ENCODE measurements at regions not wholly inside any gene's neighbourhood (a gene's known extent, or its start where the extent isn't known, plus 50 kb on each side); places are given as distances from the start of the nearest gene placed in this dataset.

- Histone ChIP-seq H3K9me3 (ENCODE audit: control insufficient read depth, low read depth, low read length) (no peaks in the 10 kb centered on the region), H3K4me3 (ENCODE audit: low read length) (no peak overlapping the region), H3K27me3 (ENCODE audit: control insufficient read depth, insufficient read depth, low read length) (no peaks in the 10 kb centered on the region), H3K4me1 (ENCODE audit: control insufficient read depth, insufficient read depth, low read length) (no peaks in the 10 kb centered on the region), H3K27ac (ENCODE audit: low read length) (no peak overlapping the region), H3K36me3 (ENCODE audit: control insufficient read depth, insufficient read depth, low read length) (no peaks in the 10 kb centered on the region)
- WGBS (ENCODE audit: insufficient coverage, low lambda C conversion rate): no CpG with 5 or more reads among the region's 1 CpG
- DNase-seq: no peak
These were observed 75.6 kb downstream of the SOD2 start for GRCh38 chr6:159617444-159617843.

- H3K4me1 ChIP-seq (ENCODE audit: control insufficient read depth, insufficient read depth, low read length): no peaks in the 10 kb centered on the region
- no CpG with 5 or more reads among the region's 2 CpGs for WGBS (ENCODE audit: insufficient coverage, low lambda C conversion rate)
- no peaks in the 10 kb centered on the region for H3K27me3 ChIP-seq (ENCODE audit: control insufficient read depth, insufficient read depth, low read length)
- H3K27ac ChIP-seq (ENCODE audit: low read length): no peak overlapping the region
- no peaks in the 10 kb centered on the region for H3K36me3 ChIP-seq (ENCODE audit: control insufficient read depth, insufficient read depth, low read length)
- no peaks in the 10 kb centered on the region for H3K9me3 ChIP-seq (ENCODE audit: control insufficient read depth, low read depth, low read length)
- no peak for DNase-seq
- H3K4me3 ChIP-seq (ENCODE audit: low read length): no peak overlapping the region
These were observed 76.6 kb downstream of the SOD2 start for GRCh38 chr6:159616456-159616855.

- no peak overlapping the region for H3K4me3 ChIP-seq (ENCODE audit: low read length)
- no CpG with 5 or more reads among the region's 3 CpGs for WGBS (ENCODE audit: insufficient coverage, low lambda C conversion rate)
- no peaks in the 10 kb centered on the region for H3K9me3 ChIP-seq (ENCODE audit: control insufficient read depth, low read depth, low read length)
- DNase-seq: no peak
- no peak overlapping the region for H3K27ac ChIP-seq (ENCODE audit: low read length)
- H3K4me1 ChIP-seq (ENCODE audit: control insufficient read depth, insufficient read depth, low read length): no peaks in the 10 kb centered on the region
- no peaks in the 10 kb centered on the region for H3K36me3 ChIP-seq (ENCODE audit: control insufficient read depth, insufficient read depth, low read length)
- no peaks in the 10 kb centered on the region for H3K27me3 ChIP-seq (ENCODE audit: control insufficient read depth, insufficient read depth, low read length)
These were observed 77.1 kb downstream of the SOD2 start for GRCh38 chr6:159615918-159616317.

- H3K9me3 ChIP-seq (ENCODE audit: control insufficient read depth, low read depth, low read length): no peaks in the 10 kb centered on the region
- no peak for DNase-seq
- 100% methylated on average over 2 of the region's 6 CpGs for WGBS (ENCODE audit: insufficient coverage, low lambda C conversion rate)
- no peak overlapping the region for H3K27ac ChIP-seq (ENCODE audit: low read length)
- no peak overlapping the region for H3K4me3 ChIP-seq (ENCODE audit: low read length)
- H3K27me3 ChIP-seq (ENCODE audit: control insufficient read depth, insufficient read depth, low read length): no peaks in the 10 kb centered on the region
- no peaks in the 10 kb centered on the region for H3K36me3 ChIP-seq (ENCODE audit: control insufficient read depth, insufficient read depth, low read length)
- no peaks in the 10 kb centered on the region for H3K4me1 ChIP-seq (ENCODE audit: control insufficient read depth, insufficient read depth, low read length)
These were observed 82.2 kb downstream of the SOD2 start for GRCh38 chr6:159610881-159611280.

GRCh38 chr6:159609652-159610178, 83.3 kb downstream of the SOD2 start:
- Histone ChIP-seq H3K4me3 (ENCODE audit: low read length) (no peak overlapping the region), H3K36me3 (ENCODE audit: control insufficient read depth, insufficient read depth, low read length) (no peaks in the 10 kb centered on the region), H3K27ac (ENCODE audit: low read length) (no peak overlapping the region), H3K27me3 (ENCODE audit: control insufficient read depth, insufficient read depth, low read length) (no peaks in the 10 kb centered on the region), H3K9me3 (ENCODE audit: control insufficient read depth, low read depth, low read length) (no peaks in the 10 kb centered on the region), H3K4me1 (ENCODE audit: control insufficient read depth, insufficient read depth, low read length) (no peaks in the 10 kb centered on the region)
- WGBS (ENCODE audit: insufficient coverage, low lambda C conversion rate): 89% methylated on average over 1 of the region's 2 CpGs
- no peak for DNase-seq

GRCh38 chr6:159608961-159609651, 83.9 kb downstream of the SOD2 start:
- Histone ChIP-seq H3K36me3 (ENCODE audit: control insufficient read depth, insufficient read depth, low read length) (no peaks in the 10 kb centered on the region), H3K27me3 (ENCODE audit: control insufficient read depth, insufficient read depth, low read length) (no peaks in the 10 kb centered on the region), H3K27ac (ENCODE audit: low read length) (no peak overlapping the region), H3K9me3 (ENCODE audit: control insufficient read depth, low read depth, low read length) (no peaks in the 10 kb centered on the region), H3K4me3 (ENCODE audit: low read length) (no peak overlapping the region), H3K4me1 (ENCODE audit: control insufficient read depth, insufficient read depth, low read length) (no peaks in the 10 kb centered on the region)
- 10% methylated on average over 2 of the region's 6 CpGs for WGBS (ENCODE audit: insufficient coverage, low lambda C conversion rate)
- DNase-seq: peak in 1 of 2 donors; percentile 5

- Histone ChIP-seq H3K36me3 (ENCODE audit: control insufficient read depth, insufficient read depth, low read length) (no peaks in the 10 kb centered on the region), H3K4me3 (ENCODE audit: low read length) (no peak overlapping the region), H3K4me1 (ENCODE audit: control insufficient read depth, insufficient read depth, low read length) (no peaks in the 10 kb centered on the region), H3K27me3 (ENCODE audit: control insufficient read depth, insufficient read depth, low read length) (peaks cover 2% of the 10 kb centered on the region), H3K9me3 (ENCODE audit: control insufficient read depth, low read depth, low read length) (peaks cover 4% of the 10 kb centered on the region), H3K27ac (ENCODE audit: low read length) (no peak overlapping the region)
- WGBS (ENCODE audit: insufficient coverage, low lambda C conversion rate): 70% methylated on average over 2 of the region's 2 CpGs
- DNase-seq: no peak
These were observed 86.3 kb downstream of the SOD2 start for GRCh38 chr6:159606786-159607185.

- no peak for DNase-seq
- Histone ChIP-seq H3K36me3 (ENCODE audit: control insufficient read depth, insufficient read depth, low read length) (no peaks in the 10 kb centered on the region), H3K4me3 (ENCODE audit: low read length) (no peak overlapping the region), H3K9me3 (ENCODE audit: control insufficient read depth, low read depth, low read length) (peaks cover 4% of the 10 kb centered on the region), H3K27me3 (ENCODE audit: control insufficient read depth, insufficient read depth, low read length) (peaks cover 2% of the 10 kb centered on the region), H3K4me1 (ENCODE audit: control insufficient read depth, insufficient read depth, low read length) (no peaks in the 10 kb centered on the region), H3K27ac (ENCODE audit: low read length) (no peak overlapping the region)
- 100% methylated on average over 1 of the region's 6 CpGs for WGBS (ENCODE audit: insufficient coverage, low lambda C conversion rate)
These were observed 88.5 kb downstream of the SOD2 start for GRCh38 chr6:159604443-159604956.

GRCh38 chr6:159602431-159603041, 90.5 kb downstream of the SOD2 start:
- DNase-seq: no peak
- no peaks in the 10 kb centered on the region for H3K4me1 ChIP-seq (ENCODE audit: control insufficient read depth, insufficient read depth, low read length)
- H3K36me3 ChIP-seq (ENCODE audit: control insufficient read depth, insufficient read depth, low read length): no peaks in the 10 kb centered on the region
- peaks cover 4% of the 10 kb centered on the region for H3K9me3 ChIP-seq (ENCODE audit: control insufficient read depth, low read depth, low read length)
- no peak overlapping the region for H3K4me3 ChIP-seq (ENCODE audit: low read length)
- 60% methylated on average over 2 of the region's 23 CpGs for WGBS (ENCODE audit: insufficient coverage, low lambda C conversion rate)
- no peak overlapping the region for H3K27ac ChIP-seq (ENCODE audit: low read length)
- H3K27me3 ChIP-seq (ENCODE audit: control insufficient read depth, insufficient read depth, low read length): peaks cover 2% of the 10 kb centered on the region

- Histone ChIP-seq H3K36me3 (ENCODE audit: control insufficient read depth, insufficient read depth, low read length) (no peaks in the 10 kb centered on the region), H3K9me3 (ENCODE audit: control insufficient read depth, low read depth, low read length) (peaks cover 4% of the 10 kb centered on the region), H3K27me3 (ENCODE audit: control insufficient read depth, insufficient read depth, low read length) (peaks cover 2% of the 10 kb centered on the region), H3K4me1 (ENCODE audit: control insufficient read depth, insufficient read depth, low read length) (no peaks in the 10 kb centered on the region), H3K4me3 (ENCODE audit: low read length) (no peak overlapping the region), H3K27ac (ENCODE audit: low read length) (no peak overlapping the region)
- DNase-seq: no peak
- WGBS (ENCODE audit: insufficient coverage, low lambda C conversion rate): no CpG with 5 or more reads among the region's 6 CpGs
These were observed 91.8 kb downstream of the SOD2 start for GRCh38 chr6:159601211-159601610.

Data from large intestine (tissue), 3 donors.